HG03432 (cell line): ENCODE measurements at regions not wholly inside any gene's neighbourhood (a gene's known extent, or its start where the extent isn't known, plus 50 kb on each side); places are given as distances from the start of the nearest gene placed in this dataset.
"Not testable (repeated sequence)": the region's sequence is repeated elsewhere in the genome, so short reads cannot be mapped to it uniquely, and the experiment has no call there.

ENCODE experiments used
- ATAC-seq: cut with Tn5 transposase; IDR thresholded peaks from one replicate; pipeline ENCODE4 v1.9.1; 2021; ENCODE audit warnings: mild to moderate bottlenecking, moderate library complexity; ENCODE audit not compliant: unreplicated experiment

GRCh38 chr1:228668553-228669241 is 66.6 kb upstream of the RHOU start:
- no peak for ATAC-seq

GRCh38 chr1:228669242-228669585 is 66.1 kb upstream of the RHOU start:
- ATAC-seq: no peak

GRCh38 chr1:228681076-228681565 is 54.2 kb upstream of the RHOU start:
- not testable (repeated sequence) for ATAC-seq

DNA sequence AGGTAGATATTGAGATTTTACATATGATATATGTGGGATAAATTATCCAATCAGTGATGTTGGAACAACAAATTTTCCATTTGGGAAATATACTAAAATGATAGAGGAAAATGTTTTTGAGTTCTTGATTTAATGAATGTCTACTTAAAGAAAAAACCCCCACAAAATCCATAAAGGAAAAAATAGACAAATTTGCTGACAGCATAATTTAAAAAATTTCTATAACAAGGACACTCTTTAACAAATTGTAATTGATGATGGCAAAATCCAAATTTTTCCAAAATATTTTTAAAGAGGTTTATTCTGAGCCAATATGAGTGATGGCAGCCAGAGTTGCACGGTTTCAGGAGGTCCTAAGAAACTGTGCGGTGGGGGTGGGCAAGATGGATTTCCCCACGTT is 51.9 kb upstream of the RHOU start:
- no peak for ATAC-seq

DNA sequence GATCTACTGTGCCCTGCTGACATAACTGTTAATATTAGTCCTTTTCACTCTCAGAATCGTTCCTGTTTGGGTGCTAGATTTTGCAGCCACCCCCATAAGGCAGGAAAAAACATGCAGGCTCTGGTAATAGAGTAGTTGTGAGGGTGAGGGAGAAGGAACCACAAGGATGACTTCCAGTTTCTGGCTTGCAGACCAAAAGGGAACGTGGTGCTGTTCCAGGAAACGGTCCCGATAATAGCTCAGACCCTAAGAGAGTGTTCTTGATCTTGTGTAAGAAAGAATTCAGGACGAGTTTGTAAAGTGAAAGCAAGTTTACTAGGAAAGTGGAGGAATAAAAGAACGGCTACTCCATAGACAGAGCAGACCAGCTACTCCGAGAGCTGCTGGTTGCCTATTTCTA is 50.7 kb upstream of the RHOU start:
- no peak for ATAC-seq

- ATAC-seq: no peak
Observed at GRCh38 chr1:228685081-228685660, 50.1 kb upstream of the RHOU start.
